Tibial artery (tissue), 4 donors: ENCODE measurements at regions not wholly inside any gene's neighbourhood (a gene's known extent, or its start where the extent isn't known, plus 50 kb on each side); places are given as distances from the start of the nearest gene placed in this dataset.

Experiments used
- DNase-seq, 2 donors: peaks; one replicate each; pipeline ENCODE4 v3.0.0-alpha.2; 2019
- H3K27ac ChIP-seq, 2 donors: fragments of 200-600 bp; sonication (generic) in 1 of 2; 1 replicate in 1 of 2; 2 replicates in 1 of 2; pipeline ENCODE4 v1.5.1; 2018 to 2019; ENCODE audit warnings: mild to moderate bottlenecking in 1 of 2
- H3K27me3 ChIP-seq, 2 donors: fragments of 200-600 bp; sonication (generic) in 1 of 2; one replicate each; pipeline versions ENCODE4 v1.5.1 to v1.6.0; 2016 to 2019
- H3K36me3 ChIP-seq, 3 donors: fragments of 200-600 bp; sonication (generic) in 2 of 3; one replicate each; pipeline ENCODE4 v1.5.1; 2016 to 2019; ENCODE audit warnings: mild to moderate bottlenecking in 2 of 3
- H3K4me1 ChIP-seq, 4 donors: fragments of 200-600 bp; sonication (generic) in 2 of 4; 1 replicate in 3 of 4; 2 replicates in 1 of 4; pipeline ENCODE4 v1.5.1; 2016 to 2019
- H3K4me3 ChIP-seq, 2 donors: fragments of 200-600 bp; sonication (generic) in 1 of 2; 1 replicate in 1 of 2; 2 replicates in 1 of 2; pipeline ENCODE4 v1.5.1; 2018 to 2019; ENCODE audit warnings: mild to moderate bottlenecking in 2 of 2
- H3K9me3 ChIP-seq, 3 donors: fragments of 200-600 bp; sonication (generic) in 1 of 3; one replicate each; pipeline ENCODE4 v1.5.1; 2016 to 2019
- intact Hi-C: fragments of 100-400 bp; cut with DNase I; formaldehyde crosslinking; loops from one replicate; pipeline ENCODE4 v1.15.0; 2023; ENCODE audit warnings: low total_unique reads
- TF ChIP-seq, protein P1 (sequence below), 2 experiments: fragments of 200-600 bp in 1 of 2; fragments of 450-650 bp in 1 of 2; IDR thresholded peaks; one replicate each; pipeline ENCODE4 v1.5.1; 2017 to 2019; ENCODE audit warnings: antibody characterized with exemption in 2 of 2, mild to moderate bottlenecking in 1 of 2, moderate library complexity in 1 of 2

DNA sequence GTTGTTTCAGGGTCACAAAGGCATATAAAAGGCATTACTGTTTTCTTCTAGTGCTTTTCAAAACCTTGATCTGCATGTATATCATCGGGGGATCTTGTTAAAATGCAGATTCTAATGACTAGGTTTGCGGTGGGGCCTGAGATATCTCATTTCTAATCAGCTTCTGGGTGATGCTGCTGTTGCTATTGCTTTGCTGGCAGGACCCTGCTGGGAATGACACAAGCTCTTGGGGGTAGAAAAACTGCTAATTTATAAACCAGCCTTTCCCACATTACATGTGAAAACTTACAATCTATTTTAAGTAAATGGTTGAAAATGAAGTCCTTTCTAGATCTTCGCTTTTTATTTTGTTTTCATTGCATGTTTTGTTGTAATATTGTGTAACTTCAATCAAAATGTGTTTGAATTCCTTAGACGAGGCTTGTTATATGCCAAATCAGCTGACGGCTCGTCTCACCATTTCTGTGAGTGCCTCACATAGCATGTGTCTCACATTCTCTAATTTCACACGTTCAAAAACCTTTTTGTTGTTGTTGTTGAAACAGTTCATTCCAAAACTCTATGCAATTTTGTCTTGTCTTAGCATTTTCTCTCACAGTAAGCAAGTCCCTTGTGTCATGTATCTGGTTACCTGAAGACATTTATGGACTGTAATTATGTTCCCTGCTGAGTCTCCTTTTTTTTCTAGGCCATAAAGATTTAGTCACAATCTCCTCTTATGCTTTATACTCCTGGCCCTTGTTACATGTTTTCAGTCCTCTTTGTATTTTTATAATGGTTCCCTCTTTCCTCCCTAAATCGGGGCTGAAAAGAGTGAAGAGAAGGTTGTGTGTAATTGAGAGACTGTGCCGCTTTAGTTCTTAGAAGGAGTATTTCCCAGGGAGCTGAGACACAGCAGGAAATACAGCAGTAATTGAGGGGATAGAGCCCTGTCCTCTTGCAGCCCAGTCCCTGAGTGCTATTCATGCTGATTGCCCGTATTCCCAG, 521.0 kb upstream of the SEMA6A start:
- Histone ChIP-seq H3K27me3 (no peaks in the 10 kb centered on the region), H3K9me3 (no peaks in the 10 kb centered on the region), H3K36me3 (no peaks in the 10 kb centered on the region), H3K4me3 (no peak overlapping the region), H3K27ac (no peak overlapping the region), H3K4me1 (no peaks in the 10 kb centered on the region)
- intact Hi-C loops, result no loop called here
- DNase-seq, result no peak
- TF ChIP-seq, protein P1, sequence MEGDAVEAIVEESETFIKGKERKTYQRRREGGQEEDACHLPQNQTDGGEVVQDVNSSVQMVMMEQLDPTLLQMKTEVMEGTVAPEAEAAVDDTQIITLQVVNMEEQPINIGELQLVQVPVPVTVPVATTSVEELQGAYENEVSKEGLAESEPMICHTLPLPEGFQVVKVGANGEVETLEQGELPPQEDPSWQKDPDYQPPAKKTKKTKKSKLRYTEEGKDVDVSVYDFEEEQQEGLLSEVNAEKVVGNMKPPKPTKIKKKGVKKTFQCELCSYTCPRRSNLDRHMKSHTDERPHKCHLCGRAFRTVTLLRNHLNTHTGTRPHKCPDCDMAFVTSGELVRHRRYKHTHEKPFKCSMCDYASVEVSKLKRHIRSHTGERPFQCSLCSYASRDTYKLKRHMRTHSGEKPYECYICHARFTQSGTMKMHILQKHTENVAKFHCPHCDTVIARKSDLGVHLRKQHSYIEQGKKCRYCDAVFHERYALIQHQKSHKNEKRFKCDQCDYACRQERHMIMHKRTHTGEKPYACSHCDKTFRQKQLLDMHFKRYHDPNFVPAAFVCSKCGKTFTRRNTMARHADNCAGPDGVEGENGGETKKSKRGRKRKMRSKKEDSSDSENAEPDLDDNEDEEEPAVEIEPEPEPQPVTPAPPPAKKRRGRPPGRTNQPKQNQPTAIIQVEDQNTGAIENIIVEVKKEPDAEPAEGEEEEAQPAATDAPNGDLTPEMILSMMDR (IDR thresholded peaks at IDR 0.05), result no peak

DNA sequence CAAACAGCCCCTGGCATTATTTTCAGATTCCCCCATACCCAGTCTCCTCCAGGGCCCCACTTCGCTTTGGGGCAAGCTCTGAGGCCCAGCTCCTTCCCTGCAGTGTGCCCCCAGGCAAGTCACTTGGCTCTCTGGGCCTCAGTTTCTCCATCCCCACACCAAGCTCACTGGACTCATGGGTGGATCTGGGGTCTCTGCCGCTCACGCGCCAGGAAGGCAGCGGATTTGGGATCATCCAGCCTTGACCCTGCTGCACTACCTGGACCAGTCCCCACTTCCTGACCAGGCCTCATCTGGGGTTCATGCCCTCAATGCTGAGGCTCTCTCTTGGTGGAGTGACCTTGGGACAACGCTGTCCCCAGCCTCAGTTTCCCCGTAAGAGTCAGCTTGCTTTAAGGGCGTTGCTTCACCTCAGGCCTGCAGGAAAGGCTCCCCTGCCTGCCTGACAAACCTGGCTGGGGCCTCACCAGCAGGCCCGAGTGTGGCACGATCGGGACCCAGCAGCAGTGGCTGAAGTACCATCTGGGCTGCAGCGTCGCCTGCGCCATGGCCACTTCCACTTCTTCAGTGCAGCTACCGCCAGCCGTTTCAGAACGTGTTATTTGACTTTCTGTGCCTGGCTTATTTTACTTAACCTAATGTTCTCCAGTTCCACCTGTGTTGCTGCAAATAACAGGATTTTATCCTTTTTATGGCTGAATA, 519.6 kb upstream of the SEMA6A start:
- Histone ChIP-seq H3K9me3 (no peaks in the 10 kb centered on the region), H3K27ac (no peak overlapping the region), H3K36me3 (no peaks in the 10 kb centered on the region), H3K27me3 (no peaks in the 10 kb centered on the region), H3K4me3 (no peak overlapping the region), H3K4me1 (no peaks in the 10 kb centered on the region)
- intact Hi-C loops, result no loop called here
- TF ChIP-seq, protein P1 (IDR thresholded peaks at IDR 0.05), result no peak
- DNase-seq, result no peak

DNA sequence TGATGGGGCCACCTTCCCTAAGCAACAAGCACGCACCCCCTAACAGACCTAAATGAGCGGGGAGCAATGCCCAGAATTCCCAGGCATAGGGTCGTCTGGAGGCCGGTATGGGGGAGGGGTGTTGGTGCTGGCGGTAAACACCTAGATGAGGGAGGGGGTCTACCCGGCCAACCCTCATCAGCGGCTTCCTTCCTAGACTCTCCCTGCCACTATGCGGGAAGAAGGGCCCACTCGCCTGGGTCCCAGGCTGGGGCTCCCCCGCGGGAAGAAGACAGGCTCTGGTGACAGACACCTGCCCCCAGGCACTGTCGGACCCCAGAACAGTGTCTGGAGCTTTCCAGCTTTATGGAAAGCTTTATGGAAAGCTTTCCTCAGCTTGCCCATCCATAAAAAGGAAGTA, 519.0 kb upstream of the SEMA6A start:
- intact Hi-C loops, result no loop called here
- no peak for DNase-seq
- H3K4me1 ChIP-seq, result no peaks in the 10 kb centered on the region
- no peaks in the 10 kb centered on the region for H3K9me3 ChIP-seq
- TF ChIP-seq, protein P1 (IDR thresholded peaks at IDR 0.05), result no peak
- H3K4me3 ChIP-seq, result no peak overlapping the region
- H3K36me3 ChIP-seq, result no peaks in the 10 kb centered on the region
- no peaks in the 10 kb centered on the region for H3K27me3 ChIP-seq
- H3K27ac ChIP-seq, result no peak overlapping the region

DNA sequence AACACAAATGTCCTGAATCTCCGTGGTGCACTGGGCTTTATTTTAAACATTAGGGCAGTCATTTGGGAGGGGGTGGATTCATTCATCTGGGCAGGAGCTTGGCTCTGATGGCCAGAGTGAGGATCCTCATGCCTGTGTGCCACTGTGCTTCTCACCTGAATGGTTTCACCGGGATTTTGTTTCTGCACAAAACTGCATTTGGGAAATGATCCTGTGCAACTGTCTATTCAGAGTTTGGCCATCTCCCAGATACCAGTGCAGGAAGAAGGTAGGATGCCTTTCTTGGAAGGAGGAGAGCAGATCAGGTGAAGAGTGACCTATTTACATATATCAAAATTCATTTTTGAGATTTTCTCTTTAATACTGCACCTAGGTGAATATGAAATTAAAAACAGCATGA, 514.4 kb upstream of the SEMA6A start:
- Histone ChIP-seq H3K9me3 (no peaks in the 10 kb centered on the region), H3K4me1 (no peaks in the 10 kb centered on the region), H3K27ac (no peak overlapping the region), H3K36me3 (no peaks in the 10 kb centered on the region), H3K4me3 (no peak overlapping the region), H3K27me3 (no peaks in the 10 kb centered on the region)
- TF ChIP-seq, protein P1 (IDR thresholded peaks at IDR 0.05), result no peak
- DNase-seq, result no peak
- intact Hi-C loops, result no loop called here

DNA sequence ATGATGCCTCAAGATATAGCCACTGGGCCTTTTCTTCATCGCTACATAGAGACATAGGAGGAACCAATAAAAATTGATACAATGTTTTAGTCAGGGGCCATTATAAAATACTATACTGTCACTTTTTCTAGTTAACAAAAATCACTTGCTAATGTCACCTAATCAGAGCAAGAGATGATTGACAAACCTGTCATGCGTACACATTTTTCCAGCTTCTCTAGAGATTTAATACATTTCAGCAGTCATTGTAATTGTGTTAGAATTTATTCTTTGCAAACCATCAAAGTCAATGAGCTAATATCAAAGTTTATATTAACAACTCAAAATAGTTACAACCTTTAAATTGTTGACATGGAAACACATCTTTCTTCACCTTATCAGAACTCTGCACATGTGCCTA, 513.6 kb upstream of the SEMA6A start:
- intact Hi-C loops, result no loop called here
- TF ChIP-seq, protein P1 (IDR thresholded peaks at IDR 0.05), result no peak
- H3K27me3 ChIP-seq, result no peaks in the 10 kb centered on the region
- no peak overlapping the region for H3K27ac ChIP-seq
- no peak for DNase-seq
- no peaks in the 10 kb centered on the region for H3K4me1 ChIP-seq
- no peaks in the 10 kb centered on the region for H3K9me3 ChIP-seq
- H3K4me3 ChIP-seq, result no peak overlapping the region
- H3K36me3 ChIP-seq, result no peaks in the 10 kb centered on the region
